Nephron progenitor cell (in vitro differentiated cells): ENCODE measurements at regions not wholly inside any gene's neighbourhood (a gene's known extent, or its start where the extent isn't known, plus 50 kb on each side); places are given as distances from the start of the nearest gene placed in this dataset.

Experiments used
- DNase-seq: peaks from one replicate; pipeline ENCODE4 v3.0.0; 2021
- H3K27ac Mint-ChIP-seq: 2 replicates; pipeline ENCODE4 v1.8.0; 2021; ENCODE audit warnings: mild to moderate bottlenecking, moderate library complexity, mixed read lengths
- H3K27me3 Mint-ChIP-seq: 2 replicates; pipeline ENCODE4 v1.8.0; 2021; ENCODE audit warnings: mild to moderate bottlenecking, low read depth, mixed read lengths; ENCODE audit not compliant: poor library complexity
- H3K36me3 Mint-ChIP-seq: 2 replicates; pipeline ENCODE4 v1.8.0; 2021; ENCODE audit warnings: low read depth, mixed read lengths
- H3K4me1 Mint-ChIP-seq: 2 replicates; pipeline ENCODE4 v1.8.0; 2021; ENCODE audit warnings: mixed read lengths
- H3K4me3 Mint-ChIP-seq: 2 replicates; pipeline ENCODE4 v1.8.0; 2021; ENCODE audit warnings: mild to moderate bottlenecking, moderate library complexity, mixed read lengths
- H3K9me3 Mint-ChIP-seq: 2 replicates; pipeline ENCODE4 v1.8.0; 2021; ENCODE audit warnings: mild to moderate bottlenecking, moderate library complexity, mixed read lengths
- TF ChIP-seq, protein P1 (sequence below): fragments of 200-600 bp; sonication (generic); IDR thresholded peaks from 2 replicates; pipeline ENCODE4 v1.5.0; 2021; ENCODE audit warnings: antibody characterized with exemption

DNA sequence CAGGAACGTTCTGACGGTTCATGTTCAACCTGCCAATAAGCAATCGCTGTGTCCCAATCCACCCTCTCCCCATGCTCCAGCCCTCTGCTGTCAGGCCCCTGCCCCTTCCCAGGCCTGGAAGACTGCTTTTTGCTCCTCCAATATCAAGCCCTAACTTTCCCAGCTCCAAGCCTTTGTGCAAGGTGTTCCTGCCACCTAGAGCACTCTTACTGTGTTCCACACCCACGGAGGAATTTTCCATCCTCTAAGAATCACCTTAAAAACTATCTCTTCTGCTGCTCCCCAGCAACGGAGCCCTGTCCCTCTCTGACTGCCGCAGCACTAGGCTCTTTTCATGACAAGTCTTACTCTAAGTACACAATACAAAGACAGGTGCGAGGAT, 657.9 kb downstream of the AJAP1 start:
- H3K27me3 Mint-ChIP-seq = peaks cover 4% of the 10 kb centered on the region
- no peaks in the 10 kb centered on the region for H3K9me3 Mint-ChIP-seq
- DNase-seq = no peak
- peaks cover 27% of the 10 kb centered on the region for H3K4me1 Mint-ChIP-seq
- no peak overlapping the region for H3K27ac Mint-ChIP-seq
- TF ChIP-seq, protein P1, sequence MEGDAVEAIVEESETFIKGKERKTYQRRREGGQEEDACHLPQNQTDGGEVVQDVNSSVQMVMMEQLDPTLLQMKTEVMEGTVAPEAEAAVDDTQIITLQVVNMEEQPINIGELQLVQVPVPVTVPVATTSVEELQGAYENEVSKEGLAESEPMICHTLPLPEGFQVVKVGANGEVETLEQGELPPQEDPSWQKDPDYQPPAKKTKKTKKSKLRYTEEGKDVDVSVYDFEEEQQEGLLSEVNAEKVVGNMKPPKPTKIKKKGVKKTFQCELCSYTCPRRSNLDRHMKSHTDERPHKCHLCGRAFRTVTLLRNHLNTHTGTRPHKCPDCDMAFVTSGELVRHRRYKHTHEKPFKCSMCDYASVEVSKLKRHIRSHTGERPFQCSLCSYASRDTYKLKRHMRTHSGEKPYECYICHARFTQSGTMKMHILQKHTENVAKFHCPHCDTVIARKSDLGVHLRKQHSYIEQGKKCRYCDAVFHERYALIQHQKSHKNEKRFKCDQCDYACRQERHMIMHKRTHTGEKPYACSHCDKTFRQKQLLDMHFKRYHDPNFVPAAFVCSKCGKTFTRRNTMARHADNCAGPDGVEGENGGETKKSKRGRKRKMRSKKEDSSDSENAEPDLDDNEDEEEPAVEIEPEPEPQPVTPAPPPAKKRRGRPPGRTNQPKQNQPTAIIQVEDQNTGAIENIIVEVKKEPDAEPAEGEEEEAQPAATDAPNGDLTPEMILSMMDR = no peak
- no peaks in the 10 kb centered on the region for H3K36me3 Mint-ChIP-seq
- no peak overlapping the region for H3K4me3 Mint-ChIP-seq

DNA sequence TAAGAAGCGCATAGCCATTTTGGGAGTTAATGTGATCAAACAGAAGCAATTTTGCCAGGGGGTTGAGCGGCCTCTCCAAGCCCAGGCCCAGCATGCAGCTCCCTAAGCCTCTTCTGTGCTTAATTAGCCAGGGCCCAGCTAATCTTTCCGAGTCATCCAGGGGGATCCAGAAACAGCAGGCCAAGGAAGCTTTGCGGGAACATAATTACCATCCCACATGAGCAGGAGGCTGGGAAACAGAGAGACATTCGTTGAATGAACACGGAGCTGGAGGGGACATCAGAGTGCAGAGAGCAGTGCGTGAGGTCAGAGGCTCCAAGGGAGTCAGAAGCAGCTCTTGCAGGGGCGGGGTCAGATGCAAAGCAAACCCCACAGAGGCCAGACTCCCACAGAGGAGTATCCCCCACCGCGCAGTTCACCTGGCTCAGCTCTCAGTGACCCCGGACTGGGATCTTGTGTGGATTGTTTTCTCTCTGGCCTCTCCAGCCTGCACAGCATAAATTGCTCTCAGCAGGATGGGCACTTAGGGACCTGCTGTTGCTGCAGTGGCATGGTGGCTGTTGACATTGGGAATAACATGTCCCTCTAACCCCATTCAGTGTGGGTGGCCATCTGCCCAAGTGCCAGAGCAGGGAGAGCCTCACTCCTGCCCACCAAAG, 657.4 kb downstream of the AJAP1 start:
- TF ChIP-seq, protein P1 = no peak
- no peak overlapping the region for H3K27ac Mint-ChIP-seq
- H3K4me3 Mint-ChIP-seq = no peak overlapping the region
- no peaks in the 10 kb centered on the region for H3K9me3 Mint-ChIP-seq
- no peaks in the 10 kb centered on the region for H3K36me3 Mint-ChIP-seq
- peaks cover 27% of the 10 kb centered on the region for H3K4me1 Mint-ChIP-seq
- DNase-seq = peak; percentile 15
- peaks cover 4% of the 10 kb centered on the region for H3K27me3 Mint-ChIP-seq

DNA sequence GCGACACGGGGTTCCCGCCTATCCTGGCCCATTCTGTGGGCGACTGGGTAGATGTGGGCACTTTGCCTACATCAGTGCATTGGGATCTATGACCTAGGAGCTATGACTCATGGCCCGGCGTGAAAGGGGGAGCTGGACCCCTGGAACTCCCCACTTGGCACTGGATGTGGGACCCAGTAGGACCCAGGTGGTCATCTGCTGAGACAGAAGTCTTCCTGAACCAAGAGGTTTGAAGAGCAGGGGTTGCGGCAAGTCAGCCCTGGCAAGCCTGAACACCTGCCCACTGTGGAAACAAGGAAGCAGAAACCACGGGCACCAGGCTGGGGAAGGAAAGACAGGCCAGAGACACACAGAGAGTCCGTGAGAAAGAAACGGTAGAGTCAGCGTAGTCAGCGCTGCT, 656.7 kb downstream of the AJAP1 start:
- no peaks in the 10 kb centered on the region for H3K36me3 Mint-ChIP-seq
- H3K27ac Mint-ChIP-seq = no peak overlapping the region
- no peaks in the 10 kb centered on the region for H3K9me3 Mint-ChIP-seq
- H3K4me1 Mint-ChIP-seq = peaks cover 27% of the 10 kb centered on the region
- TF ChIP-seq, protein P1 = no peak
- H3K27me3 Mint-ChIP-seq = peaks cover 6% of the 10 kb centered on the region
- no peak for DNase-seq
- no peak overlapping the region for H3K4me3 Mint-ChIP-seq

DNA sequence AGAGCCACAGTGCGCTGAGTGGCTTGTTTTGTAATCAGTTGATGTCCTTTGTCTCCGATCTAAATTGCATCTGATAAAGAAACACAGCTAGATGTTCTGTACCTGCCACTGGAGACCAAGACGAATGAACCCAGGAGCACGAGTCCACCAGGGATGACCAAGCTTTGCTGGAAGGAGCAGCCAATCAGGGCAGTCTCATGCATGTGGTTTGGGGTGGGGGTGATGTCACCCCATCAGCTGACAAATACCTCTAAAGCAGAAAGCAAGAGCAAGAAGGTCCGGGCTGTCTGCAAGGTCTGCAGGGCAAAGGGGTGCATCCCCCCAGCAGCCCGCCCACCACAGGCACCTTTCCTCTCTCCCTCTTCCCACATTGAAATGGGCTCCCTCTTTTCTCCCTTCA, 653.8 kb downstream of the AJAP1 start:
- no peak overlapping the region for H3K4me3 Mint-ChIP-seq
- no peaks in the 10 kb centered on the region for H3K36me3 Mint-ChIP-seq
- TF ChIP-seq, protein P1 = no peak
- peaks cover 14% of the 10 kb centered on the region for H3K27me3 Mint-ChIP-seq
- no peak overlapping the region for H3K27ac Mint-ChIP-seq
- DNase-seq = no peak
- peaks cover 24% of the 10 kb centered on the region for H3K4me1 Mint-ChIP-seq
- no peaks in the 10 kb centered on the region for H3K9me3 Mint-ChIP-seq

DNA sequence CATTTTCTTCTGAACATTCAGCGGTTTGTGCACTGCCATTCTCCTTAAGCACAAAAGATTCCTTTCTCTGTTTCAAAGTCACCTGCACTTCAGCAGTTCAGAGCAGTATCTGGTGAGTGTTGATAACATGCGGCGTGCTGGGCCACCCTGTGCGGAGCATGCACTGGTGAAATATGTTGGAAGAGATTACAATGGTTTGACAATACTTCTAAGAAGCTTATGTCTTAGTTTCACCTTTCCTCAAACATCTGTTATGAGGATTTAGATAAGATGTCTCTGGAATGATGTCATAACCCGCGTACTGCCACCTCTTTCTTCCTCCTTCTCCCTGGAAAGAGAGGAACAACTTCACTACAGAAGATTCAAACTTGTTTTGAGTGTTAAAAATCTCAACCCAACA, 650.3 kb downstream of the AJAP1 start:
- Mint-ChIP-seq H3K4me1 (no peaks in the 10 kb centered on the region), H3K4me3 (no peak overlapping the region), H3K27ac (no peak overlapping the region), H3K9me3 (no peaks in the 10 kb centered on the region), H3K27me3 (peaks cover 20% of the 10 kb centered on the region), H3K36me3 (no peaks in the 10 kb centered on the region)
- TF ChIP-seq, protein P1 = no peak
- DNase-seq = no peak

DNA sequence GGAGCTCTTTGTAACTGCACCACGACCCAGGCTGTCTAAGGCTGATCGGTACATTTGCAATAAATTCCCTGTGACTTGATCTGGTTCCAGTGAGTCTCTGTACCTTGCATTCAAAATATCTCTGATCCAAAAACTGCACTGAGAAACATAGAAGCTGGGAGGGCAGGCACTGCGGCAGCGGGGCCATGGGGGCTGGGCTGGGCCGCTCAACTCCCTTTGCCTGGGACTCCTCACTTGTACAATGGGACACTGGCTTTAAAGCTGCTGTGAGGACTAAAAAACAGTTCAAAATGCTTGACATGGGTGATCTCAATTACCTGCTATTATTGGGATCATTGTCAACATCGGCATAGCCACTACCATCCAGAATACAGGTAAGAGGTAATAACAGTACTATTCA, 644.0 kb downstream of the AJAP1 start:
- Mint-ChIP-seq H3K4me3 (no peak overlapping the region), H3K27me3 (peaks cover 16% of the 10 kb centered on the region), H3K36me3 (no peaks in the 10 kb centered on the region), H3K4me1 (peaks cover 9% of the 10 kb centered on the region), H3K27ac (no peak overlapping the region), H3K9me3 (no peaks in the 10 kb centered on the region)
- TF ChIP-seq, protein P1 = no peak
- no peak for DNase-seq
